CD14-positive monocyte (primary cell): ENCODE measurements at regions not wholly inside any gene's neighbourhood (a gene's known extent, or its start where the extent isn't known, plus 50 kb on each side); places are given as distances from the start of the nearest gene placed in this dataset.
"Not testable (repeated sequence)": the region's sequence is repeated elsewhere in the genome, so short reads cannot be mapped to it uniquely, and the experiment has no call there.

Experiments used
- DNase-seq, 3 donors: peaks; one replicate each; pipeline ENCODE4 v3.0.0-alpha.2; 2011 to 2022
- H2AFZ ChIP-seq: 2 replicates; pipeline ENCODE4 v1.6.0; 2012; ENCODE audit warnings: mild to moderate bottlenecking, low read depth, low read length, inconsistent platforms; ENCODE audit not compliant: insufficient read depth, poor library complexity, severe bottlenecking
- H3K27ac ChIP-seq, 2 donors: 1 replicate in 1 of 2; 2 replicates in 1 of 2; pipeline ENCODE4 v1.5.1; 2012 to 2013; ENCODE audit warnings: low read length in 2 of 2, control low read depth in 1 of 2, inconsistent platforms in 1 of 2, low read depth in 1 of 2, mild to moderate bottlenecking in 1 of 2
- H3K27me3 ChIP-seq, 2 donors: one replicate each; pipeline versions ENCODE4 v1.6.0 to v1.6.1; 2011 to 2013; ENCODE audit warnings: low read length in 2 of 2; ENCODE audit not compliant: control insufficient read depth in 2 of 2, insufficient read depth in 2 of 2
- H3K36me3 ChIP-seq, 2 donors: replicated peaks in 1 of 2; 1 replicate in 1 of 2; 2 replicates in 1 of 2; pipeline versions ENCODE4 v1.5.1 to v1.6.1; 2012 to 2013; ENCODE audit warnings: low read length in 2 of 2, control low read depth in 1 of 2, inconsistent platforms in 1 of 2, mild to moderate bottlenecking in 1 of 2; ENCODE audit not compliant: insufficient read depth in 2 of 2, control insufficient read depth in 1 of 2
- H3K4me1 ChIP-seq, 2 donors: 1 replicate in 1 of 2; 2 replicates in 1 of 2; pipeline versions ENCODE4 v1.5.1 to v1.6.1; 2012 to 2013; ENCODE audit warnings: low read length in 2 of 2, control low read depth in 1 of 2, inconsistent platforms in 1 of 2, mild to moderate bottlenecking in 1 of 2, moderate library complexity in 1 of 2; ENCODE audit not compliant: insufficient read depth in 2 of 2, control insufficient read depth in 1 of 2
- H3K4me2 ChIP-seq: replicated peaks from 2 replicates; pipeline ENCODE3; 2012; ENCODE audit warnings: low read length, moderate library complexity, mild to moderate bottlenecking; ENCODE audit not compliant: poor library complexity, severe bottlenecking; ENCODE audit errors: extremely low read depth
- H3K4me3 ChIP-seq, 3 experiments: fragments of 200-600 bp in 1 of 3; sonication (generic) in 1 of 3; replicated peaks in 1 of 3; 1 replicate in 2 of 3; 2 replicates in 1 of 3; pipeline ENCODE4 v1.5.1; 2011 to 2013; ENCODE audit warnings: low read length in 3 of 3, mild to moderate bottlenecking in 3 of 3, control low read depth in 2 of 3, low read depth in 2 of 3, inconsistent platforms in 1 of 3, moderate library complexity in 1 of 3
- H3K79me2 ChIP-seq: 2 replicates; pipeline ENCODE4 v1.6.0; 2012; ENCODE audit warnings: mild to moderate bottlenecking, control low read depth, inconsistent platforms, low read length, moderate library complexity; ENCODE audit not compliant: insufficient read depth
- H3K9ac ChIP-seq: 2 replicates; pipeline ENCODE4 v1.6.0; 2017; ENCODE audit warnings: low read length, mild to moderate bottlenecking; ENCODE audit not compliant: insufficient read depth, poor library complexity, severe bottlenecking
- H3K9me3 ChIP-seq, 2 donors: replicated peaks in 1 of 2; 1 replicate in 1 of 2; 2 replicates in 1 of 2; pipeline versions ENCODE4 v1.5.1 to v1.6.1; 2012 to 2013; ENCODE audit warnings: low read length in 2 of 2, control low read depth in 1 of 2; ENCODE audit not compliant: control insufficient read depth in 1 of 2, insufficient read depth in 1 of 2
- H4K20me1 ChIP-seq: 2 replicates; pipeline ENCODE4 v1.6.0; 2012; ENCODE audit warnings: mild to moderate bottlenecking, low read length, control low read depth, moderate library complexity; ENCODE audit not compliant: insufficient read depth
- H3K27ac Mint-ChIP-seq, 7 donors: one replicate each; pipeline ENCODE4 v1.8.0; 2020; ENCODE audit warnings: mild to moderate bottlenecking in 7 of 7, mixed read lengths in 7 of 7, moderate library complexity in 6 of 7, inconsistent platforms in 2 of 7
- H3K27me3 Mint-ChIP-seq, 3 donors: one replicate each; pipeline ENCODE4 v1.8.0; 2021 to 2022; ENCODE audit warnings: low read depth in 3 of 3, mild to moderate bottlenecking in 3 of 3, mixed read lengths in 3 of 3, moderate library complexity in 3 of 3, inconsistent platforms in 1 of 3
- H3K36me3 Mint-ChIP-seq, 2 donors: one replicate each; pipeline ENCODE4 v1.8.0; 2020; ENCODE audit warnings: mixed read lengths in 2 of 2, inconsistent platforms in 1 of 2, mild to moderate bottlenecking in 1 of 2
- H3K4me1 Mint-ChIP-seq: one replicate; pipeline ENCODE4 v1.8.0; 2020; ENCODE audit warnings: mild to moderate bottlenecking, mixed read lengths
- H3K4me3 Mint-ChIP-seq, 2 donors: one replicate each; pipeline ENCODE4 v1.8.0; 2020; ENCODE audit warnings: mild to moderate bottlenecking in 2 of 2, mixed read lengths in 2 of 2, moderate library complexity in 1 of 2
- H3K9me3 Mint-ChIP-seq, 7 donors: one replicate each; pipeline ENCODE4 v1.8.0; 2020 to 2022; ENCODE audit warnings: mixed read lengths in 7 of 7, mild to moderate bottlenecking in 6 of 7, moderate library complexity in 6 of 7, inconsistent platforms in 2 of 7
- WGBS: methylation state at CpG from one replicate; pipeline ENCODE4 v1.1.5; 2013; ENCODE audit warnings: missing lambda C conversion rate; ENCODE audit not compliant: insufficient coverage; 5-methylcytosine and 5-hydroxymethylcytosine counted together
- intact Hi-C, 2 donors: fragments of 100-400 bp; cut with micrococcal nuclease; formaldehyde crosslinking; loops; one replicate each; pipeline versions ENCODE4 v1.15.0 to v1.15.1; 2023

DNA sequence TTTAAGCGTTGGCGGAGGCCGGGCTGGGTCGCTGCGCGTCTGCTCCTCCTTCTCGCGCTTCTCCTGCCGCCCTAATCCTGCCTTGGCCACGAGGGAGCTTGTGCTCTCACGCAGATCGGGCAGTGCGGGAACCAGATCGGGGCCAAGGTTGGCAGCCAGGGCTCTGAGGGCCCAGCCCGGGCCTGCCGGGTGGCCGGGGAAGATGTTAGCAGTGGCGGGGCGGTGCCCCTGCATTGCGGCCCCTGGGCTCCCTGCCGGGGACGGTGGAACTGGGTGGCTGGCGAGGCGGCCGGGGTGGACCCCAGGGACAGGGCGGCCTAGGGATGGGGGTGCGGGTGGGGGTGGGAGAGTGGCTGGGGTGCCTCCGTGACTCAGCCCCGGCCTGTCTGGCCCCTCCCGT, 297.4 kb downstream of the CACNA1B start:
- H3K4me2 ChIP-seq, H3K4me3 Mint-ChIP-seq, H3K27me3 Mint-ChIP-seq, H3K4me3 ChIP-seq, H3K9me3 Mint-ChIP-seq, H3K9ac ChIP-seq, DNase-seq, H4K20me1 ChIP-seq, intact Hi-C loops, H3K27ac ChIP-seq, H3K4me1 ChIP-seq, H3K36me3 ChIP-seq, H3K27me3 ChIP-seq, H3K9me3 ChIP-seq, H2AFZ ChIP-seq, H3K27ac Mint-ChIP-seq, H3K36me3 Mint-ChIP-seq, H3K79me2 ChIP-seq, H3K4me1 Mint-ChIP-seq: not testable (repeated sequence)
- WGBS, result 89% methylated on average over 8 of the region's 30 CpGs

- H3K4me3 Mint-ChIP-seq, H3K36me3 Mint-ChIP-seq, intact Hi-C loops, H3K4me3 ChIP-seq, H3K27me3 ChIP-seq, H3K9me3 ChIP-seq, H3K4me2 ChIP-seq, H3K4me1 ChIP-seq, H4K20me1 ChIP-seq, H3K27ac ChIP-seq, H3K36me3 ChIP-seq, H3K79me2 ChIP-seq, H3K9ac ChIP-seq, H2AFZ ChIP-seq, H3K27ac Mint-ChIP-seq, H3K9me3 Mint-ChIP-seq, H3K27me3 Mint-ChIP-seq, H3K4me1 Mint-ChIP-seq, DNase-seq: not testable (repeated sequence)
- 100% methylated on average over 8 of the region's 31 CpGs for WGBS
Observed at GRCh38 chr9:138175354-138175753, 297.8 kb downstream of the CACNA1B start.

DNA sequence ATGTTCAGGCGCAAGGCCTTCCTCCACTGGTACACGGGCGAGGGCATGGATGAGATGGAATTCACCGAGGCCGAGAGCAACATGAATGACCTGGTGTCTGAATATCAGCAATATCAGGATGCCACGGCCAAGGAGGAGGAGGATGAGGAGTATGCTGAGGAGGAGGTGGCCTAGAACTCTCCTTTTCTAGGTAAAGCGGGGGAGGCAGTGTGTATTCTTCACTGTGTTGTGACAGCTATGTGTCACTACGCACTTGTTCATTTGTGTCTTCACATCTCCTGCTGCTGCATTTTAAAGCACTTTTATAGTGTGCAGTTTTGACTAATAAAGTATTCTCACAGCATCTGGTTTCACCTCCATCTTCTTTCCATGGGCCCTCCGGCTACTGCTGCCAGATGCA, 299.5 kb downstream of the CACNA1B start:
- H3K4me3 Mint-ChIP-seq, H3K4me2 ChIP-seq, H3K27ac ChIP-seq, H3K36me3 ChIP-seq, H3K27me3 Mint-ChIP-seq, H3K36me3 Mint-ChIP-seq, H3K27me3 ChIP-seq, H3K9me3 ChIP-seq, H3K9ac ChIP-seq, H3K79me2 ChIP-seq, intact Hi-C loops, DNase-seq, H3K9me3 Mint-ChIP-seq, H4K20me1 ChIP-seq, H3K4me1 Mint-ChIP-seq, H3K4me3 ChIP-seq, H3K4me1 ChIP-seq, H2AFZ ChIP-seq, H3K27ac Mint-ChIP-seq: not testable (repeated sequence)
- 67% methylated on average over 2 of the region's 9 CpGs for WGBS

- H2AFZ ChIP-seq, H3K4me1 ChIP-seq, H3K27me3 ChIP-seq, H3K27me3 Mint-ChIP-seq, H3K36me3 ChIP-seq, H3K79me2 ChIP-seq, intact Hi-C loops, H3K9me3 Mint-ChIP-seq, H3K36me3 Mint-ChIP-seq, H4K20me1 ChIP-seq, H3K27ac Mint-ChIP-seq, H3K4me1 Mint-ChIP-seq, H3K27ac ChIP-seq, H3K9ac ChIP-seq, DNase-seq, H3K4me3 Mint-ChIP-seq, H3K4me2 ChIP-seq, H3K4me3 ChIP-seq, H3K9me3 ChIP-seq: not testable (repeated sequence)
- WGBS, result 88% methylated on average over 3 of the region's 4 CpGs
Observed at GRCh38 chr9:138179003-138179402, 301.4 kb downstream of the CACNA1B start.
